ENCODE measurements at regions not wholly inside any gene's neighbourhood (a gene's known extent, or its start where the extent isn't known, plus 50 kb on each side); places are given as distances from the start of the nearest gene placed in this dataset.
"Not testable (repeated sequence)": the region's sequence is repeated elsewhere in the genome, so short reads cannot be mapped to it uniquely, and the experiment has no call there.

- DNase-seq, result peak; percentile 73
Observed at GRCh38 chr12:74021937-74022336, 515.7 kb upstream of the ATXN7L3B start.

GRCh38 chr12:74031045-74031444 is 506.6 kb upstream of the ATXN7L3B start:
- DNase-seq, result no peak

GRCh38 chr12:74033531-74033930 is 504.1 kb upstream of the ATXN7L3B start:
- DNase-seq, result no peak

- not testable (repeated sequence) for DNase-seq
Observed at GRCh38 chr12:74039138-74039537, 498.5 kb upstream of the ATXN7L3B start.

- no peak for DNase-seq
Observed at GRCh38 chr12:74043343-74043742, 494.3 kb upstream of the ATXN7L3B start.

DNA sequence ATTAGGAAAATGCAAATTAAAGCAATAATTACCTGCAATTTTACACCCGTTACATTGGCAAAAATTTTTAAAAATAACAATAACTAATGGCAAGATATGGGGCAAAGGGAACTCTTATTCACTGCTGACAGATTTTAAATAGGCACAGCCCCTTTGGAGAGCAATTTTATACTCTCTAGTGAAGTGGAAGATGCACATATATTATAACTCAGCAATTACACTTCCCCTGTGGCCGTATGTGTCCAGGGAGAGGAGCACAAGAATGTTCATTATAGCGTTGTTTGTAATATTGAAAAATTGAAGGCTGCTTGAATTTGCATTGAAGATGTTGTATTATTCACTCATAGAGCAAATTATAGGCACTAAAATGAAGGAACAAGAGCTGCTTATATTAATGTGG is 488.3 kb upstream of the ATXN7L3B start:
- DNase-seq, result no peak

DNA sequence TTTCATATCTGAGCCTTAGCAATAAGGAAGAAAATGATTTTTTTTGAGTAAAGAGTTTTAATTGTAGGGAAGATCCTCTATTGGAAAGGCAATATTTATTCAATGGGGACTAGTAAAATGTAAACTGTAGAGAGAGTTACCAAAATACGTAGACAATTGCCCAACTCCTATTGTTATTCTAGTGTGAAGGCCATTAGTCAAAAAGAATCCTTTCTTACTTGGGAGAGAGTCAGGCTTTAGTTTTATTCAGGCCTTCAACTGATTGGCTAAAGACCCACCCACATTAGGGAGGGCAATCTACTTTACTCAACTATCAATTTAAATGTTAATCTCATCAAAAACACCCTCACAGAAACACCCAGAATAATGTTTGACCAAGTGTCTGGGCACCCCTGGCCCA is 485.8 kb upstream of the ATXN7L3B start:
- no peak for DNase-seq

GRCh38 chr12:74066476-74066875 is 471.2 kb upstream of the ATXN7L3B start:
- no peak for DNase-seq

- no peak for DNase-seq
Observed at GRCh38 chr12:74071182-74071581, 466.5 kb upstream of the ATXN7L3B start.

GRCh38 chr12:74076918-74077317 is 460.7 kb upstream of the ATXN7L3B start:
- no peak for DNase-seq

- no peak for DNase-seq
Observed at GRCh38 chr12:74105434-74105833, 432.2 kb upstream of the ATXN7L3B start.

DNA sequence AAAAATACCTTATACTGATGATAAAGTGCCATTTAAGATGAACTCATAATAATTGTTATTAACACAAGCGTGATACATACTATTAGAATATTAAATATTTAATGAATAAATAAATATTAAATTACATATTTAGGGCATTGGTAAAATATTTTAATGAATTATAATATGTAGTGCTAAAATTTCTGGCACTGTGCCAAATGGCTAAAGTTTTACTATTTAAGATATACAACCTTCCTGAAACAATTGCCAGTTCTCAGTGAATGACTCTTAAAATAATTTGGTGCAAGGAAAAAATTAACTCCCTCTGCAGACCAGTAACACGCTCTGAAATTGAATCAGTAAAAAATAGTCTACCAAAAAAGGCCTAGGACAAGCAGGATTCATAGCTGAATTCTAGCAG is 428.9 kb upstream of the ATXN7L3B start:
- DNase-seq, result no peak

DNA sequence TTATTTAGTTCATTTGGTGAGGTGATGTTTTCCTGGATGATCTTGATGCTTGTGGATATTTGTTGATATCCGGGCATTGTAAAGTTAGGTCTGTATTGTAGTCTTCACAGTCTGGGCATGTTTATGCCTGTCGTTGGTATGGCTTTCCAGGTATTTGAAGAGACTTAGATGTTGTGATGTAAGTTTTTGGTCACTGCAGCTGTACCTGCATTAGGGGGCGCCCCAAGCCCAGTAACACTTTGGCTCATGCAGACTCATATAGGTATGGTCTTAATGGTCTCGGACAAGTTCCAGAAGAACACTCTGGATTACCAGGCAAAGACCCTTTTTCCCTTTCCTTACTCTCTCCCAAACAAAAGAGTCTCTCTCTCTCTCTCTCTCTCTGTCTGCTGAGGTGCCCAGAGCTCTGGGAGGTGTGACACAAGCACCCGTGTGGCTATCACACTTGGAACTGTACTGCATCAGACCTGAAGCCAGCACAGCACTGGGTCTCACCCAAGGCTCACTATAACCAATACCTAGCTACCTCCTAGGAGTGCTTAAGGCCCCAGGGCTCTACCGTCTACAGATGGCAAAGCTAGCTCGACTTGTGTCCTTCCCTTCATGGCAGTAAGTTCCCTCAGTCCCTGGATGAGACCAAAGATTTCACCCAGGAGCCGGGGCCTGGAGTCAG is 425.8 kb upstream of the ATXN7L3B start:
- peak; percentile 3 for DNase-seq

DNA sequence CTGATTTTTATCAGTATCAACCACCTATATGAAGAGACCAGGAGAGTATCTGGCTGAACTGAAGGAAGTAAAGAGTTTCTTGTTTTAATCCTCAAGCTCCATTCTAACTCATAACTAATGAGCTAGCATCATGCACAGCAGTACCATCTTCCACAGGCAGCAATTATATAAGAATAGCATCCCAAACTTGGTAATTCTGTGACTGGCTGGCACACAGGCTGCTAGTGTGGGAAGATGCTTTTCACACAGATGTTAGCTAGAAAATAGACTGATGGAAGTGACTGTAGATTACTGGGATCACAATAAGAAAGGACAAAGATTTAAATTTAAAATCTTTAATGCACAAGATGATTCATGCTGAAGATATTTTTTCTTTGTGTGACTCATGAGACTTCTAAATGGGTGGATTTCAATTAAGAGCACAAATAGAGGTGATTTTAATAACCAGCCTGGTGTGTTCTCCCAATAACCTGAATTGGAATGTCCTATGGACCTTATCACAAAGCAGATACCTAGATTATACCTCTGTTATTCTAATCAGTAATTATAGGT is 417.7 kb upstream of the ATXN7L3B start:
- no peak for DNase-seq

DNA sequence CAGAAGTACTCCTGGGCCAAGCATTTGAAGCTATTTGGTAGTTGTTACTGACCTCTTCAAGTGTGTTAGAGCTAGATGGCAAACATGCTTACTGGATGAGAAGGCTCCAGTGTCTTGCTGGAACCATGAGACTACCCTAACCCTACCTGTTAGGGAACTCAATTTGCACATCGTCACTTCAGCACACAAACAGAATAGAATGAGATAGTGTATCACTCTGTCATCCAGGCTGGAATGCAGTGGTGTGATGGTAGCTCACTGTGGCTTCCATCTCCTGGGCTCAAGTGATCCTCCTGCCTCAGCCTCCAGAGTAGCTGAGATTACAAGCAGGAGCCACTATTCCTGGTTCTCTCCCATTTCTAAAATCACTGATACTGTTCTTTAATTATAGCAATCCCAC is 417.0 kb upstream of the ATXN7L3B start:
- DNase-seq, result no peak

- no peak for DNase-seq
Observed at GRCh38 chr12:74129702-74130101, 407.9 kb upstream of the ATXN7L3B start.

- DNase-seq, result no peak
Observed at GRCh38 chr12:74144396-74144795, 393.2 kb upstream of the ATXN7L3B start.

GRCh38 chr12:74145328-74145727 is 392.3 kb upstream of the ATXN7L3B start:
- DNase-seq, result no peak

- DNase-seq, result no peak
Observed at GRCh38 chr12:74148849-74149248, 388.8 kb upstream of the ATXN7L3B start.

DNA sequence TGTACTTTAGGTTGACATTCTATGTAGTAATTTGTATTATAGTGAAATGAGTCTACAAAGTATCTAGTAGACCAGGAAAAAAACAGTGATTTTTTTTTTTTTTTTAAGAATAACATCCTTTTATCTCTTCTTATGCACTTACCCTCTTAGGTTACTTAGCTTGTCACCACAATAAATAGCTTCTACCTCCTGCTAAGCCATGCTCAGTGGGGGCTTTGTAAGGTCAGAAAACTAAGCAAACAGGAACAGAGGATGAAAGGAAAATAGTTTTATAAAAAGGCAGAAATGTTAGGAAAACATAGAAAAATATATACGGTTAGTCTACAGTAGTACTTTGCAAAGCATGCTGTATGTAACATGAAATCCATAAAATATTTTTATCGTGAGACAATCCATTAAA is 385.3 kb upstream of the ATXN7L3B start:
- no peak for DNase-seq

- no peak for DNase-seq
Observed at GRCh38 chr12:74166096-74166495, 371.5 kb upstream of the ATXN7L3B start.

DNA sequence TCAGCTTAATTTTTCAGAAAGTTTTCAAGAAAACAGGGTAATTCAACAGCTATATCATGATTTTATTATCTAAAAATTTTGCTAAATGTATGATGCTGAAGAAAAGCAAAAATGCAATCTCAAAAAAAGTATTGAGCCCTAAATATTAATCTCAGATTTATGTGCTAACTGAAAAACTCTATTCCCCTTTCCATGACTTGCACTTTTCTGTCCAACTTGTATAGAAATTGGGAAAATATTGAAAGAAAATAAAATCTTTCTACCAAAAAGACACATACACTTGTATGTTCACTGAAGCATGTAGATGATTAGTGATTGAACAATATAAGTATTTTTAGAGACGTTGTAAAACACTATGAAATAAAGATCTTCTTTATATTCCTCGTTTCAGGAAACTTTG is 368.0 kb upstream of the ATXN7L3B start:
- no peak for DNase-seq

- no peak for DNase-seq
Observed at GRCh38 chr12:74170645-74171477, 366.8 kb upstream of the ATXN7L3B start.

DNA sequence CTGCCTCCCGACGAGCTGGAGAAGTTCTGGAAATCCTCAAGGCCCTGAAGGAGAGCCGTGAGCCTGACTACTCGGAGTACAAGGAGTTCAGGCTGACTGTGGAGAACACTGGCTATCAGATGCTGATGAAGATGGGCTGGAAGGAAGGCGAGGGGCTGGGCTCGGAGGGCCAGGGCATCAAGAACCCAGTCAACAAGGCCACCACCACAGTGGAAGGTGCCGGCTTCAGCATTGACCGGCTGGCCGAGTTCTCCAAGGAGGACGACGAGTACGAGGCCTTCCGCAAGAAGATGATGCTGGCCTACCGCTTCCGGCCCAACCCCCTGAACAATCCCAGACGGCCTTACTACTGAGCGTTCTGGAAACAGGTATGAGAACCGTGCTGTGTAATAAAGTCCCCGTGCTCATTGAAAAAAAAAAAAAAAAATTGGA is 366.1 kb upstream of the ATXN7L3B start:
- DNase-seq, result no peak
